Stimulated activated naive CD8-positive, alpha-beta T cell treated with anti-CD3 and anti-CD28 coated beads, Interleukin-15, amount 100 ng/mL, for 72 hours (primary cell): ENCODE measurements at regions not wholly inside any gene's neighbourhood (a gene's known extent, or its start where the extent isn't known, plus 50 kb on each side); places are given as distances from the start of the nearest gene placed in this dataset.

Experiments
- ATAC-seq: fragments of 150-1000 bp; cut with Tn5 transposase; 2 replicates; pipeline ENCODE4 v1.10.0; 2021; ENCODE audit warnings: mild to moderate bottlenecking, moderate library complexity
- DNase-seq, 2 donors: peaks; one replicate each; pipeline ENCODE4 v3.0.0; 2021 to 2022
- H3K27ac Mint-ChIP-seq, 2 donors: one replicate each; pipeline ENCODE4 v1.8.0; 2022; ENCODE audit warnings: mild to moderate bottlenecking in 2 of 2, mixed read lengths in 2 of 2, moderate library complexity in 2 of 2
- H3K27me3 Mint-ChIP-seq: one replicate; pipeline ENCODE4 v1.8.0; 2022; ENCODE audit warnings: mixed read lengths
- H3K4me1 Mint-ChIP-seq: one replicate; pipeline ENCODE4 v1.8.0; 2022; ENCODE audit warnings: mild to moderate bottlenecking, mixed read lengths
- H3K4me3 Mint-ChIP-seq, 2 donors: one replicate each; pipeline ENCODE4 v1.8.0; 2022; ENCODE audit warnings: mild to moderate bottlenecking in 2 of 2, mixed read lengths in 2 of 2, moderate library complexity in 1 of 2
- H3K9me3 Mint-ChIP-seq, 2 donors: one replicate each; pipeline ENCODE4 v1.8.0; 2022; ENCODE audit warnings: mixed read lengths in 2 of 2

DNA sequence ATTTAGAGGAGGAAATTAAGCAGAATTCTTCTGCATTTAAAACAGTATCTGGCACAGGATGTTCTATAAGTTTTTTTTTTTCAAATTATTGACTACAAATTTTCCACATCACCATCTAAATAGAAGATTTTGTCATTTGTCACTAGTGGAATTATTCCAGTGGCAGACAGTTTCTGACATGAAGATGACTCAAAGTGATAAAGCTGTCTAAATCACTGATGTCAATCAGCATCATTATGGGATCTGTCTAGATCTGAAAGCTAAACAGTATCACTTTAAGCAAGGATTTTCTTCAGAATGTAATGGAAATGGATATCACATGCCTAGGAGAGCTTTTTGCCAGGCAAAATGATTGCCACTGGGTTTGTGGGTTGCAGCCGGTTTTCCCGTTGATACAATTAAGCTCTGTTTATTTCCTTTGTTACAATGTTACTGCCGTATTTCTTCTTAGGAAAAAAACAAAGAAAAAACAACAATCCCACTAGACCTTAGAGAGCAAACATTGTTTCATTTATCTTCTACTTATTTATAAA is 1657.0 kb upstream of the PRR20A start:
- no peaks in the 10 kb centered on the region for H3K27me3 Mint-ChIP-seq
- no peaks in the 10 kb centered on the region for H3K4me1 Mint-ChIP-seq
- no peak overlapping the region for H3K27ac Mint-ChIP-seq
- H3K4me3 Mint-ChIP-seq: no peak overlapping the region
- peaks cover 7 to 9% of the 10 kb centered on the region in 2 donors for H3K9me3 Mint-ChIP-seq
- DNase-seq (no peak), ATAC-seq (no peak)

DNA sequence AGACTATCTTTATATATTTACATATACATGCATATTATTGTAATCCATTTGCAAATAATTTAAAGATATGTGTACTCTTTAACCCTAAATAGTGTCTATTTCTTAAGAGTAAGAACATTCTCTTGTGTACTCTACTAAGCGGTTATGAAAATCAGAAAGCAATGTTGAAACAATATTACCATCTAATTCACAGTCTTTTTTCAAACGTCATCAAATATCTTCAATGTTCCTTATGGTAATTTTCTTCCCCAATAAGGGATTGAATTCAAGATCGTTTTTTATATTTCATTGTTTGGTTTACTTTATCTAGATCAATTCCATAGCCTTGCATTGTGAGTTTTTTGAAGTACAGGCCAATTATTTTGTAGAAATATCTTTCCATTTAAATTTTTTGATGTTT is 1647.4 kb upstream of the PRR20A start:
- ATAC-seq (no peak), DNase-seq (no peak)
- H3K9me3 Mint-ChIP-seq: peaks cover 0 to 12% of the 10 kb centered on the region in 2 donors
- no peaks in the 10 kb centered on the region for H3K4me1 Mint-ChIP-seq
- H3K4me3 Mint-ChIP-seq: no peak overlapping the region
- H3K27me3 Mint-ChIP-seq: no peaks in the 10 kb centered on the region
- H3K27ac Mint-ChIP-seq: no peak overlapping the region

DNA sequence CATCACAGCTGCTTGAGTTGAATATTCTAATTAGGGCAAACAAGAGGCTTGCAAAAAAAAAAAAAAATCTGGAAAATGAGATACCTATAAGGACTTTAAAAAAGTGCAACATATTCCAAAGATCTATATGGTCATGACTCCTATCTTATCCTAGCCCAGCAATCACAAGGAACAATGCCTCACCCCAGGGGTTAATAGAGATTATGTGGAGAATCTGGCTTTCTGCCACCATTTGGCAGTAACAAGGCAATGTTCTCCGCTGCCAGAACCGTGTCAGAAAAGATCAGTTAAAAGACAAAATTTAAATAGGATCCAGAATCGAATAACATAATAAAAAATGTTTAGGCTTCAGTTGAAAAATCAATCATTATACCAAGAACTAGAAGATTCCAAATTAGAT is 1643.2 kb upstream of the PRR20A start:
- Mint-ChIP-seq H3K27ac (no peak overlapping the region), H3K4me3 (no peak overlapping the region), H3K27me3 (no peaks in the 10 kb centered on the region), H3K4me1 (no peaks in the 10 kb centered on the region), H3K9me3 (peaks cover 10 to 11% of the 10 kb centered on the region in 2 donors)
- no peak for ATAC-seq
- DNase-seq: no peak

DNA sequence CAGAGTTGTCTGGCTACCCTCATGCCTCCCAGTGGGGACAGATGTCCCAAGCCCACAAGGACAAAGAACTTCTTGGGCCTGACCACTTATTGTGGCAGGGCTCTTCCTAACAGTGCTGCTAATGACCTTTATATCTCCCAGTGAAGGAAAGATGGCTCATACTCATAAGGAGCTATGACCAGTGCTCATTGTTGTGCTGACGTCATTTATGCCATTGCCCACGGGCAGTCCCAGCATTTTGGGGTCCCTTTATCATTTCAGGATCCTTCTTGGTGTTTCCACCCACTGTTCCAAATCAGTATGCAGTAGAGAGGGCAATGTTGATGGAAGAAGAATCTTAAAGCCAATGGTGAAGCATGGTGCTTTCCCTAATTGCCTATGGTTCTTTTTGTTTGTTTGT is 1640.0 kb upstream of the PRR20A start:
- Mint-ChIP-seq H3K4me1 (no peaks in the 10 kb centered on the region), H3K27me3 (no peaks in the 10 kb centered on the region)

DNA sequence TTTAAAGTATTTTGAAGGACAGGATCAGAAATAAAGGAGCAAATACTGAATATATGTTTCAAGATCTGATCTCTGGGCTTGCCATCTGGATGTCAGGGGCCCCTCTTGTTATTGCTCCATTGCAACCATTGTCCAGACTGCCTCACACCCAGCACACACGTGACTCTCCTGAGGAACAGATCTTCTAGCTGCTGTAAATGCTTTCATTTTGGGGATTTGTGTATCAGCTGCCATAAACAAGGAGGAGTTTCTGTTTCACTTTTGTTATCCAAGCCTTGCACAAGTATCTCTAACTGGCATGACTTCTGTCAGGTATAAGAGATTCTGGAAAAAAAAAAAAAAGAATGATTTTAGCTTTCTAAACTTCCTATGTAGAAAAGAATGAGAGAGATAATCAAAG is 1624.1 kb upstream of the PRR20A start:
- DNase-seq (no peak), ATAC-seq (no peak)
- no peaks in the 10 kb centered on the region for H3K4me1 Mint-ChIP-seq
- no peaks in the 10 kb centered on the region for H3K27me3 Mint-ChIP-seq
- no peak overlapping the region for H3K27ac Mint-ChIP-seq
- H3K9me3 Mint-ChIP-seq: peaks cover 0 to 4% of the 10 kb centered on the region in 2 donors
- H3K4me3 Mint-ChIP-seq: no peak overlapping the region

More for the DNA sequence above, 1640.0 kb upstream of the PRR20A start:
- ATAC-seq (no peak), DNase-seq (no peak)
- H3K27ac Mint-ChIP-seq: no peak overlapping the region
- no peak overlapping the region for H3K4me3 Mint-ChIP-seq
- H3K9me3 Mint-ChIP-seq: peaks cover 5 to 11% of the 10 kb centered on the region in 2 donors

DNA sequence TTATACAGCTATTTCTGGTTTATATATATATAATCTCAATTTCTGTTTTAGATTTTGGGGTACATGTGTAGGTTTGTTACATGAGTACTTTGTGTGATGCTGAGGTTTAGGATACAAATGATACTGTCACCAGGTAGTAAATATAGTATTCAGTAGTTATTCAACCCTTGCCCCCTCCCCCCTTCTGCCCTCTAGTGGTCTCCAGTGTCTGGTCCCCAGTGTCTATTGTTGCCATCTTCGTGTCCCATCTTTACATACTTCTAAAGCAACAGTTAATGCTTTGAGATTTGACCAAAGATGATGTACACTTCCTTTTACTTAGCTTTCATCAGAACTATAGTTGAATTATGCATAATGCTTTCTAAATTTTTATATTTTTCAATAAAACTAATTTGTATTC is 1623.4 kb upstream of the PRR20A start:
- ATAC-seq: no peak
- peaks cover 0 to 4% of the 10 kb centered on the region in 2 donors for H3K9me3 Mint-ChIP-seq
- H3K27ac Mint-ChIP-seq: no peak overlapping the region
- DNase-seq: no peak
- H3K4me3 Mint-ChIP-seq: no peak overlapping the region
- no peaks in the 10 kb centered on the region for H3K4me1 Mint-ChIP-seq
- no peaks in the 10 kb centered on the region for H3K27me3 Mint-ChIP-seq

DNA sequence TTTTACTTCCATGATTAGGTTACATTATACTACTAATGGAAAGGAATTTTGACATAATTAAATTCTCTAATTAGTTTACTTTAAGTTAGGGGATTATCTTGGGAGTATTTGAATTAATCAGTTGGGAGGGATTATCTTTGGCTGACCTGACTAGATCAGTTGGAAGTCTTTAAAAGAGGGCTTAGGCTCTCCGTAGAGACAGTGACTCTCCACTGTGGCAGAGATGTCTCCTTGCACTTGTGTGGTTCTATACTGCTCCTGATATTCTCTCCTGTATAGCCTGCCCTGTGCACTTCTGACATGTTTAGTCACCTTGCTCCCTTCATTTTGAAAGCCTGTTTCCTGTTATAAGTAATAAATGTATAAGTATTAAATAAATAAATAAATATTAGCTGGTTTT is 1612.3 kb upstream of the PRR20A start:
- Mint-ChIP-seq H3K4me3 (no peak overlapping the region), H3K9me3 (peaks cover 5 to 6% of the 10 kb centered on the region in 2 donors), H3K4me1 (no peaks in the 10 kb centered on the region), H3K27me3 (no peaks in the 10 kb centered on the region), H3K27ac (no peak overlapping the region)
- DNase-seq (no peak), ATAC-seq (no peak)

DNA sequence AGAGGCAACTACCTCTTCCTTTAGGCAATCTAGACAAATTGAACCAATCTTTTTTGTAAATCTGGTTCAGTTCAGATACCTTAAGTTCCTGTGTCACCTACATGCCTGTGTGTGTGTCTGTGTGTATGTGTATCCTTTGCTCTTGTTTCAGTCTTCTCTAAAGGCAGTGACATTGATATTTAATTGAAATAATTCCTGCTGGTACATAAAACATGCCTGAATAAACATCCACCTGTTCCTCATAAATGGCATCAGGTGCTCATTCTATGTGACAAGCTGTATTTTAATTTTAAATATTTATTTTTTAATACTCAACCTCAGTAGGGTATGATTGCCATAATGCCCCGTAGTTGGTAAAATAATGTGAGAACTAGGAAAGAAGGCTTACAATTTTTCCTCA is 1606.4 kb upstream of the PRR20A start:
- Mint-ChIP-seq H3K9me3 (peaks cover 0 to 15% of the 10 kb centered on the region in 2 donors), H3K27ac (no peak overlapping the region), H3K4me1 (no peaks in the 10 kb centered on the region), H3K27me3 (no peaks in the 10 kb centered on the region), H3K4me3 (no peak overlapping the region)
- no peak for ATAC-seq
- no peak for DNase-seq

DNA sequence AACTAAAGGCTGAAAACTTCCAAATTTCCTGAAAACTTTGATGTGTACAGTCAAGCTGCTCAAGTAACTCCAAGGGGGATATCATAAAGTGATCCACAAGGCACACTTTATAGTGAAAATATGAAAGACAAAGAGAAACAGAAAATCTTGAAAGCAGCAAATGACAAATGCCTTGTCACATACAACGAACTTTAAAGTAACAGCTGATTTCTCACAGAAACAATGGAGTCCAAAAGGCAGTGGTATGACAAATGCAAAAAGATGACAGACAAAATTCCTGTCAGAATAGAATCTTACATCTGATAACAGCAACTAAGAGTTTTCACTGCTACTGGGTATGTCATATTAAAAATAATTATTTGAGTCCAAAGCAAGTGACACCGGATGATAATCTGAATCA is 1602.3 kb upstream of the PRR20A start:
- Mint-ChIP-seq H3K4me1 (no peaks in the 10 kb centered on the region), H3K4me3 (no peak overlapping the region), H3K27ac (no peak overlapping the region), H3K27me3 (no peaks in the 10 kb centered on the region), H3K9me3 (peaks cover 5 to 15% of the 10 kb centered on the region in 2 donors)
- ATAC-seq (no peak), DNase-seq (no peak)

DNA sequence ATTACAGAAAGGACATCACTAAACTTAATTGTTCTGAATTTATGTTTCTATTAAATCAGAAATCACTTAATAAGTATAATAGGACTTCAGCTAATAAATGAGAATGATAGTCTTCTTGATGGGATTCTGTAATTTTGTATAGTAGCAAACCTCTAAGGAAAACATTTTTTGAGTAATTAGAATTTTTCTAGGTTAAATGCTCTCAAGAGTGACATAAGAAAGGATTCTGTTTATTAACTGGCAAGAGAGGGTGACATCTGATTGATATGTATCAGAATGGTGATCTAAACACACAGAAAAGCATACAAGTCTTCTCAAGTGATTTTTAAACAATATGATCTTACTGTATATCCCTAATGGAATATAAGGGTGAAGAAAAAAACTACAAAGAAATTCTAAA is 1597.7 kb upstream of the PRR20A start:
- no peaks in the 10 kb centered on the region for H3K4me1 Mint-ChIP-seq
- no peak overlapping the region for H3K27ac Mint-ChIP-seq
- H3K27me3 Mint-ChIP-seq: no peaks in the 10 kb centered on the region
- ATAC-seq (no peak), DNase-seq (no peak)
- no peak overlapping the region for H3K4me3 Mint-ChIP-seq
- peaks cover 4 to 5% of the 10 kb centered on the region in 2 donors for H3K9me3 Mint-ChIP-seq

DNA sequence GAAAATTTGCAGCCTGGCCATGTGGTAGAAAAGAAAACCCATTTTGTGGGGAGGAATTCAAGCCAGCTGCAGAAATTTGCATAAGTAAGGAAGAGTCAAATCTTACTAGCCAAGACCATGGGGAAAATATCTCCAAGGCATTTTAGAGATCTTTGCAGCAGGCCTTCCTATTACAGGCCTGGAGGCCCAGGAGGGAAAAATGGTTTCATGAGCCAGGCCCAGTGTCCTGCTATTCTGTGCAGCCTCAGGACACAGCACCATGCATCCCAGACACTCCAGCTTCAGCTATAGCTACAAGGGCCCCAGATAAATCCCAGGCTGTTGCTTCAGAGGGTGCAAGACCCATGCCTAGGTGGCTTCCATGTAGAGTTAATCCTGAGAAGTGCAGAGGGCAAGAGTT is 1590.1 kb upstream of the PRR20A start:
- Mint-ChIP-seq H3K27me3 (no peaks in the 10 kb centered on the region), H3K4me3 (no peak overlapping the region), H3K4me1 (no peaks in the 10 kb centered on the region), H3K27ac (no peak overlapping the region), H3K9me3 (peaks cover 13 to 23% of the 10 kb centered on the region in 2 donors)
- DNase-seq (no peak), ATAC-seq (no peak)

DNA sequence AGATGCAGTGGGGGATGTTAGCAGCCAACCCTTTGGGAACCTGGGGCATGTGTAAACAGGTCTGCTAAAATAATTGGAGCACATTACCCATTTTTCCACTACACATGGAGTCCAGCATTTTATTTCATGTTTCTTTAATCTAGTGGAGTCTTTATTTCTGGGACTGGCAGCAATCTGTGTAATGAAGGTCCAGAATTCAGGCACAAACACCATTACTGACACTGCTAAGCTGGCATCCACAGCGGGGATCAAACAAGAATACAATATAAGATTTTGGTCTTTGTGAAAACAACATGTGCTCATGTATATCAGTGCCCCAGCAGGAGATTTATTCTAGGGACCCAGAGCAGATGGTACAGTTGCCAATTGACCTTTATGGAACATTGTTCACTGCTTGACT is 1587.0 kb upstream of the PRR20A start:
- H3K9me3 Mint-ChIP-seq: peaks cover 8 to 41% of the 10 kb centered on the region in 2 donors
- H3K4me1 Mint-ChIP-seq: no peaks in the 10 kb centered on the region
- H3K27me3 Mint-ChIP-seq: no peaks in the 10 kb centered on the region
- ATAC-seq: no peak
- no peak overlapping the region for H3K27ac Mint-ChIP-seq
- DNase-seq: no peak
- H3K4me3 Mint-ChIP-seq: no peak overlapping the region

DNA sequence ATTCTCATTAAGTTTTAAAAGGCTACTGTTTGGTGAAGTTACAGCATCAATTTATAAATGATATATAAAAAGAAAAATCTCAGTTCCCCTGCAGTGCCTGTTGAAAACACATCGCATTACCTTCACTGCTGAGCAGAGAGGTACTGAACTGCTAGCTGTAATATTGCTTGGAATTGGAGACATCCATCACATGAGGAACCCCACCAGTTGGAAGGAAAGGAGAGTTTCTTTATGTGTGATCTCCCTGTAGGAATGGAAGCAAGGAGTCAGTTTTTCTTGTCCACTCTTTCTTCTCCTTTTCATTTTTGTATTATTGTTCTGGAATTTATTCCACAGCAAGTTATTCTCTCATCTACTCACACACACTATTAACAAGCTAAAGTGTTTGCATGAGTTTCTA is 1586.0 kb upstream of the PRR20A start:
- no peak for ATAC-seq

DNA sequence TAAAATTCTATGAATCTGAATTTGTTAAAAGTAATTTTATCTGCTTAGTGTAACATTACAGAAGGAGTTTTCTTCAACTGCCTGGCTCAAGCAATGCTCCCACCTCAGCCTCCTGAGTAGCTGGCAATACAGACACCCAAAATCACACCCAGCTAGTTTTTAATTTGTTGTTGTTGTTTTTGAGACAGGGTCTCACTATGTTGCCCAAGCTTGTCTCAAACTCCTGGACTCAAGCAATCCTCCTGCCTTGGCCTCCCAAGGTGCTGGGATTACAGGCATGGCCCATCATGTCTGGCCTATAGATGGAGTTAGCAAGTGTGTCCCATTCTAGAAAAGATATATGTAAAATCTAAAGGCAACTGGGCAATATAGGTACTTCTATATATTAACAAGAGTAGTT is 1580.4 kb upstream of the PRR20A start:
- Mint-ChIP-seq H3K27me3 (no peaks in the 10 kb centered on the region), H3K4me1 (no peaks in the 10 kb centered on the region), H3K9me3 (peaks cover 4 to 25% of the 10 kb centered on the region in 2 donors), H3K4me3 (no peak overlapping the region), H3K27ac (no peak overlapping the region)
- ATAC-seq (no peak), DNase-seq (no peak)

More for the DNA sequence above, 1586.0 kb upstream of the PRR20A start:
- Mint-ChIP-seq H3K4me3 (no peak overlapping the region), H3K4me1 (no peaks in the 10 kb centered on the region), H3K9me3 (peaks cover 7 to 40% of the 10 kb centered on the region in 2 donors), H3K27ac (no peak overlapping the region), H3K27me3 (no peaks in the 10 kb centered on the region)
- no peak for DNase-seq

DNA sequence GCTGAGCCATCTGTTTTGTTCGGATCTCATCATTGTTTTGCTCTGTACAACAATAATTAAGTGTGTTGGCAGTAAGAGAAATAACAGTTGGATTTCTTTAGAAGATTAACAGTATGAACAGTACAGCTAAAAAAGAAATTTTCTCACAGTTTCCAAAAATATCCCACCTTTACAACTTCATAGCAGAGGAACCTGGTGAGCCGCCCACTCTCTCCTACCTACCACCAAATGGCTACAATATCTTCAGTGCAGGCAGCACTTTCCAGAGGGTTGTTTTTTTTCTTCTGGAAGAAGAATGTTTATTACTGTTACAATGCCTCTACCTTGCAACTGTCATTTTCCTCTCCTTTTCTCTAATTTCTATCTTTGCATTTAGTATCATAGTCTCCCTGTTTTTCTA is 1577.5 kb upstream of the PRR20A start:
- Mint-ChIP-seq H3K27ac (no peak overlapping the region), H3K4me3 (no peak overlapping the region), H3K27me3 (no peaks in the 10 kb centered on the region), H3K4me1 (no peaks in the 10 kb centered on the region), H3K9me3 (peaks cover 4 to 7% of the 10 kb centered on the region in 2 donors)
- ATAC-seq (no peak), DNase-seq (no peak)

DNA sequence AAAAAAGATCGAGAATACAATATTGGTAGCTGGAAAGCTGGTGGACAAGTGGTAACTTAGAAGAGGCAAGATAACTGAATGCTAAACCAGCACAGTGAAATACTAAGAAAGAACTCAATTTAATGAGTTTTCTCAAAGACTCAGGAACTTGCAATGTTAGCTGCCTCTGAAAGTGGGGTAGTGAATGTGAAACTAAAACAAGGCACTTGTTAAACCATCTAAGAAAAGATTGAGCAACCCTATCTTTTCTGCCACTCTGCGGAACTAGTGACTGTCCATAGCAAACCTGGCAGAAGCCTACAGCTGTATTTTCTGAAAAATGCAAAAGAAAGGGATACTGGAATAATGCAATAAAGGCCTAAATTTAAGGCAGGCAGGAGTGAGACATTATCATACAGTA is 1574.4 kb upstream of the PRR20A start:
- H3K4me3 Mint-ChIP-seq: no peak overlapping the region
- DNase-seq (no peak), ATAC-seq (no peak)
- H3K9me3 Mint-ChIP-seq: peaks cover 4 to 7% of the 10 kb centered on the region in 2 donors
- no peak overlapping the region for H3K27ac Mint-ChIP-seq
- no peaks in the 10 kb centered on the region for H3K4me1 Mint-ChIP-seq
- no peaks in the 10 kb centered on the region for H3K27me3 Mint-ChIP-seq

DNA sequence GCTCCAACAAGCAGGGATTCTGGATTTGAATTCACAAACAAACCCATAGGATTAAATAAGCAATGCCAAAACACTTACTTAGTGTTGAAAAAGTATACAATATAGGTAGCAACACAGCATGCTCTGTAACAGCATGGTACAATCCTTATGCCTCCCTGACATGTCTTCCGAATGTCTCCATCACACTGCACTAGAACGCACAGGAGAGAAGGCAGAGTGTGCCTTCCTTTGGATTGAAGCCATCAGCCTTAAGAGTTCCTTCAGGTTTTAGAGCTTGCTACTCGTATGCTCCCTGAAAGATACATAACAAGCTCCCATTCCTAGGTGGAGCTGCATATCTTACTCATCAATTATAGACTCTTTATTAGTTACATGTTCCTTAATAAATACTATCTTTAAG is 1573.9 kb upstream of the PRR20A start:
- peaks cover 4 to 7% of the 10 kb centered on the region in 2 donors for H3K9me3 Mint-ChIP-seq
- no peak overlapping the region for H3K4me3 Mint-ChIP-seq
- DNase-seq (no peak), ATAC-seq (no peak)
- H3K27ac Mint-ChIP-seq: no peak overlapping the region
- H3K27me3 Mint-ChIP-seq: no peaks in the 10 kb centered on the region
- no peaks in the 10 kb centered on the region for H3K4me1 Mint-ChIP-seq
